ENCODE measurements at regions not wholly inside any gene's neighbourhood (a gene's known extent, or its start where the extent isn't known, plus 50 kb on each side); places are given as distances from the start of the nearest gene placed in this dataset.

- no peak for TF ChIP-seq CTCF (conservative IDR thresholded peaks at IDR 0.05)
- TF ChIP-seq ZFX (IDR thresholded peaks at IDR 0.05): no peak
These were observed 915.2 kb downstream of the RPS29 start for GRCh38 chr14:48670939-48671338.

Measured in C4-2B (cell line).